ENCODE measurements at regions not wholly inside any gene's neighbourhood (a gene's known extent, or its start where the extent isn't known, plus 50 kb on each side); places are given as distances from the start of the nearest gene placed in this dataset.

DNA sequence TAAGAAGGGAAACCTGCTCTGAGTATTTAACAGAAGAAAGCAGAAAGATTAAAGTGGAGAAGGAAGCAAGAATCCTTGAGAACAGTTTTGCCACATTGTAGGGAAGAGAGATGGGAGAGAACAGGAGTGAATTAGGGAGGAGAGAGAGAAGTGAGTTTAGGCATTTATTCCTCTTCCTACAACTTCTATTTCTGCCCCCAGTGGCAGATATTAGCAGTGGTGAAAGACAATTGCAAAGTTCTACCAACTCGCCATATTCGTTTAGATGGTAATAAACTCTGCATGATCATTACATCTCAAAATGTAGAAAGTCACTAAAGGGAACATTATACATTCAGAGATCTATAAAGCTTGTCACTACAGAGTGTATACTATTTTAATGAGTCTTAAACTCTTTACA lies 440.1 kb upstream of the TRPC7 start:
- TF ChIP-seq, protein P1, sequence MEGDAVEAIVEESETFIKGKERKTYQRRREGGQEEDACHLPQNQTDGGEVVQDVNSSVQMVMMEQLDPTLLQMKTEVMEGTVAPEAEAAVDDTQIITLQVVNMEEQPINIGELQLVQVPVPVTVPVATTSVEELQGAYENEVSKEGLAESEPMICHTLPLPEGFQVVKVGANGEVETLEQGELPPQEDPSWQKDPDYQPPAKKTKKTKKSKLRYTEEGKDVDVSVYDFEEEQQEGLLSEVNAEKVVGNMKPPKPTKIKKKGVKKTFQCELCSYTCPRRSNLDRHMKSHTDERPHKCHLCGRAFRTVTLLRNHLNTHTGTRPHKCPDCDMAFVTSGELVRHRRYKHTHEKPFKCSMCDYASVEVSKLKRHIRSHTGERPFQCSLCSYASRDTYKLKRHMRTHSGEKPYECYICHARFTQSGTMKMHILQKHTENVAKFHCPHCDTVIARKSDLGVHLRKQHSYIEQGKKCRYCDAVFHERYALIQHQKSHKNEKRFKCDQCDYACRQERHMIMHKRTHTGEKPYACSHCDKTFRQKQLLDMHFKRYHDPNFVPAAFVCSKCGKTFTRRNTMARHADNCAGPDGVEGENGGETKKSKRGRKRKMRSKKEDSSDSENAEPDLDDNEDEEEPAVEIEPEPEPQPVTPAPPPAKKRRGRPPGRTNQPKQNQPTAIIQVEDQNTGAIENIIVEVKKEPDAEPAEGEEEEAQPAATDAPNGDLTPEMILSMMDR (IDR thresholded peaks at IDR 0.05), result no peak
- no peak for TF ChIP-seq EP300 (IDR thresholded peaks at IDR 0.05)
